Activated naive CD8-positive, alpha-beta T cell treated with anti-CD3 and anti-CD28 coated beads, Interleukin-2, amount 10 ng/mL, durations not matched to agents 7 days and 5 days (primary cell): ENCODE measurements at regions not wholly inside any gene's neighbourhood (a gene's known extent, or its start where the extent isn't known, plus 50 kb on each side); places are given as distances from the start of the nearest gene placed in this dataset.
A peak's percentile ranks its signal among the peaks of the same experiment; 100 is the strongest.
"Not testable (repeated sequence)": the region's sequence is repeated elsewhere in the genome, so short reads cannot be mapped to it uniquely, and the experiment has no call there.

Experiments
- ATAC-seq: fragments of 150-1000 bp; cut with Tn5 transposase; one replicate; pipeline ENCODE4 v1.10.0; 2021; ENCODE audit warnings: low read depth, moderate library complexity
- POLR2A ChIA-PET: fragments of 350-600 bp; sonication (Branson Sonifier 250); formaldehyde crosslinking; loops from one replicate; lab custom pipeline; 2021; ENCODE audit warnings: antibody characterized with exemption; lab: Charles Lee
- DNase-seq: peaks from one replicate; pipeline ENCODE4 v3.0.0; 2021
- H3K27ac Mint-ChIP-seq: one replicate; pipeline ENCODE4 v1.8.0; 2022; ENCODE audit warnings: mild to moderate bottlenecking, mixed read lengths
- H3K27me3 Mint-ChIP-seq: one replicate; pipeline ENCODE4 v1.8.0; 2022; ENCODE audit warnings: mild to moderate bottlenecking, moderate library complexity, mixed read lengths
- H3K36me3 Mint-ChIP-seq: one replicate; pipeline ENCODE4 v1.8.0; 2021; ENCODE audit warnings: mild to moderate bottlenecking, mixed read lengths
- H3K4me1 Mint-ChIP-seq: one replicate; pipeline ENCODE4 v1.8.0; 2021; ENCODE audit warnings: mixed read lengths
- H3K4me3 Mint-ChIP-seq: one replicate; pipeline ENCODE4 v1.8.0; 2022; ENCODE audit warnings: mild to moderate bottlenecking, moderate library complexity, mixed read lengths
- H3K9me3 Mint-ChIP-seq: one replicate; pipeline ENCODE4 v1.8.0; 2021; ENCODE audit warnings: mixed read lengths

- H3K27me3 Mint-ChIP-seq: no peaks in the 10 kb centered on the region
- no peak for DNase-seq
- H3K9me3 Mint-ChIP-seq: no peaks in the 10 kb centered on the region
- H3K27ac Mint-ChIP-seq: no peak overlapping the region
- POLR2A ChIA-PET: no interaction called here
- ATAC-seq: no peak
- H3K4me3 Mint-ChIP-seq: no peak overlapping the region
- no peaks in the 10 kb centered on the region for H3K36me3 Mint-ChIP-seq
- H3K4me1 Mint-ChIP-seq: no peaks in the 10 kb centered on the region
Measured at GRCh38 chr9:28984016-28984415, 1410.7 kb upstream of the C9orf72 start.

DNA sequence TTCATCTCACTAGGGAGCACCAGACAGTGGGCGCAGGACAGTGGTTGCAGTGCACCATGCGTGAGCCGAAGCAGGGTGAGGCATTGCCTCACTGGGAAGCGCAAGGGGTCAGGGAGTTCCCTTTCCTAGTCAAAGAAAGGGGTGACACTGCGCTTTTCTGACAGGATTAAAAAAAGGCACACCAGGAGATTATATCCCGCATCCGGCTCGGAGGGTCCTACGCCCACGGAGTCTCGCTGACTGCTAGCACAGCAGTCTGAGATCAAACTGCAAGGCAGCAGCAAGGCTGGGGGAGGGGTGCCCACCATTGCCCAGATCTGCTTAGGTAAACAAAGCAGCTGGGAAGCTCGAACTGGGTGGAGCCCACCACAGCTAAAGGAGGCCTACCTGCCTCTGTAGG, 1416.7 kb upstream of the C9orf72 start:
- H3K27me3 Mint-ChIP-seq, H3K4me3 Mint-ChIP-seq, POLR2A ChIA-PET, H3K36me3 Mint-ChIP-seq, H3K4me1 Mint-ChIP-seq, ATAC-seq, DNase-seq, H3K9me3 Mint-ChIP-seq, H3K27ac Mint-ChIP-seq: not testable (repeated sequence)

DNA sequence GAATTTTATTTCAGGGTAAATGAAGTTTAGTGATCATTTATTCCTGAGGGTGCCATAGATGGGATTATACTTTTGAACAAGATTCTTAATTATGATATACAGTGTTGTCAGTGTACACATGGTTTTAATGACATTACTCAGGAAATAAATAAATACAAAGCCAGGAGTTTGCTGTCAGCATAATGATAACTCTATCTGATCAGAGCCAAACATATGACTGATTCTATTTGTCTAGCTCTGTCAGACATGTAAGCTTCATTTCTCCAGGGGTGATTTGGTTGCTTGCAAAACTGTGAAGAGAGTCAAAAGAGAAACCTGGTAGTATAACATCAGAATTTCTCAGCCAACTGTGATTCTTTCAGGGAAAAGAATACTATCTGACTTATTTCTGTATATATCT, 1425.8 kb upstream of the C9orf72 start:
- no peak for ATAC-seq
- H3K4me3 Mint-ChIP-seq: no peak overlapping the region
- no peak for DNase-seq
- no peaks in the 10 kb centered on the region for H3K36me3 Mint-ChIP-seq
- H3K4me1 Mint-ChIP-seq: no peaks in the 10 kb centered on the region
- no peaks in the 10 kb centered on the region for H3K27me3 Mint-ChIP-seq
- H3K27ac Mint-ChIP-seq: no peak overlapping the region
- peaks cover 2% of the 10 kb centered on the region for H3K9me3 Mint-ChIP-seq
- POLR2A ChIA-PET: no interaction called here

GRCh38 chr9:28999806-29000205, 1426.5 kb upstream of the C9orf72 start:
- DNase-seq (no peak), ATAC-seq (no peak)
- Mint-ChIP-seq H3K27me3 (no peaks in the 10 kb centered on the region), H3K27ac (no peak overlapping the region), H3K4me1 (no peaks in the 10 kb centered on the region), H3K9me3 (peaks cover 2% of the 10 kb centered on the region), H3K4me3 (no peak overlapping the region), H3K36me3 (no peaks in the 10 kb centered on the region)
- POLR2A ChIA-PET: no interaction called here

DNA sequence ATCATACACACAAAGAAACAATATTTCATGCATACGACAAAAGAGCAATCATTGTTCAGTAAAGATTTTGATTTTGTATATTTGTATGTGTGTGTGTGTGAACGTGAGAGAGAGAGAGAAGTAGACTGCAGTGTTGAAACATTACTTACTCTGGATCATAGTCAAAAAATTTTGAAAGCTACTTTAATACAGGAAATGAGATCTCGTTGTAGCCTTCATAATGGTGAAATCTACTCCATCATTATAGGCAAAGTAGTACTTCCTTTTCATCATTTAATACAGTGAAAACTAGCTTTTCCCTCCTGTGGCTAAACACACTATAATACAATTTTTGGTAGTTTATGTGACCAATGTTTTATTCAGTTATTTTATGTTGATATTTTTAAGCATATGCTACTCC, 1427.7 kb upstream of the C9orf72 start:
- DNase-seq (no peak), ATAC-seq (no peak)
- POLR2A ChIA-PET: no interaction called here
- Mint-ChIP-seq H3K36me3 (no peaks in the 10 kb centered on the region), H3K4me1 (no peaks in the 10 kb centered on the region), H3K27ac (no peak overlapping the region), H3K27me3 (no peaks in the 10 kb centered on the region), H3K4me3 (no peak overlapping the region), H3K9me3 (peaks cover 2% of the 10 kb centered on the region)

DNA sequence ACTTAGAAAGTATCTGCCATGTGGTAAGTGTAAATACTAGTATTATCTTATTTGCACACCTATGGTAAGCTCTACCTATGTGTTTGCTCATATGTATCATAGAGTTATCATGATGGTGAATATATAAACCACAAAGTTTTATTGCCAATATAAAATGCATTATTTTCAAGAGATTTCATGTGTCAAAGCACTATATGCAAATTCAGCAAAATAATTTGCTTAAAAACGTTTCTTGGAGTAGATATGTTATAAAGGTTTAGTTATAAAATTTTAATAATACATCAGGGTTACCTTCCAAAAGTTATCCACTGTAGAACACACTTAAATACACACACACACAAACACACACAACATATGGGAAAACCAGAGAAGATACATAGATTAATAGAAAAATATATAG, 1431.7 kb upstream of the C9orf72 start:
- Mint-ChIP-seq H3K9me3 (no peaks in the 10 kb centered on the region), H3K4me1 (no peaks in the 10 kb centered on the region), H3K27me3 (no peaks in the 10 kb centered on the region), H3K4me3 (no peak overlapping the region), H3K36me3 (no peaks in the 10 kb centered on the region), H3K27ac (no peak overlapping the region)
- DNase-seq (no peak), ATAC-seq (no peak)
- POLR2A ChIA-PET: no interaction called here

DNA sequence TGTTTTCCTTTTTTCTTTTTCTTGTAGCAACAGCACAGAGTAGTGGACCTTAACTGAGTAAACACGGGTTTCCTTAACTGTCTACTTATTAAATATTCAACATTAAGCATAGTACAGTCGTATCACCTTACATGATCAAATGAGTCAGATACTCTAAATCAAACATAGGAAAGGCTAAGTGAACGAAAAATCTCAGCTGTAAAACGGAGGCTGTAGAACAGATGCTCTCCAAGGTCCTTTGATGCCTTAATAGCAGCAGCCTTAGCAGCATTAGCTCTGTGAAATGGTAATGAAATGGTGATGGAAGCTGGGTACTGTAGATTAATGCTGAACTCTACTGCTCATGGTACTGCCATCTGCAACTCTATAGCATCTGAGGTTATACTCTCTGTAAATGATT, 1433.3 kb upstream of the C9orf72 start:
- H3K4me1 Mint-ChIP-seq: no peaks in the 10 kb centered on the region

DNA sequence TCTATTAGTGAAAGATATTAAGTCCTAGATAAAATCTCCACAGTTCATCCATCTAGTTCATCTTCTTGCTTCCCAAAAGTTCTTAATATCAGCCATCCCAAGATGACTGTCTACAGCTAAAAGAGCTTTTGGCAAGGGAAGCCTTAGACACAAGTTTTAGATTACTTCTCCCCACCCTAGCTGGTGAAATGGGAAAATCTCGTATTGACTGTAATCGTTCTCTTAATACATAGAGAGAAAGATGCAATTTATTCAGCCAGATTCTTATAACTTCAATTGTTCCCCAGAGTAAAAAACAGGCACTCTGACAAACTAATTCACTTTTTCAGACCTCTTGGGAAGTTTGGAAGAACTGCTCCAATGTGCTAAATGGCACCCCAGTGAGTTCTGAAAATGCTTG, 1439.6 kb upstream of the C9orf72 start:
- Mint-ChIP-seq H3K4me1 (no peaks in the 10 kb centered on the region), H3K27ac (no peak overlapping the region)

More for the DNA sequence above, 1433.3 kb upstream of the C9orf72 start:
- DNase-seq (no peak), ATAC-seq (no peak)
- POLR2A ChIA-PET: no interaction called here
- Mint-ChIP-seq H3K4me3 (no peak overlapping the region), H3K9me3 (no peaks in the 10 kb centered on the region), H3K27me3 (no peaks in the 10 kb centered on the region), H3K27ac (no peak overlapping the region), H3K36me3 (no peaks in the 10 kb centered on the region)

DNA sequence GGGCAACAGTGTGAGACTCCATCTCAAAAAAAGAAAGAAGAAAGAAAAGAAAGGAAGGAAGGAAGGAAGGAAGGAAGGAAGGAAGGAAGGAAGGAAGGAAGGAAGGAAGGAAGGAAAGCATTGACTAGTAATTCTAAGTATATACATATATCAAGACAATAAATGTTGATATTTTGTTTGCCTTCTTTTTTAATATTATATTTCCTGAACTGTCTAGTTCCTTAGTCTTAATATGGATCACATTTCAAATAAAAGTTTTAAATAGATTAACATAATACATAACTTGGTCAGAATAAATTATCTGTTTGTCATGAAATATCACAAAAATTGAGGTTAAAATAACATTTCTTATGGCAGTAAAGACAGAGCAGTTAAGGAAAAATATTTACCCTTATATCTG, 1448.4 kb upstream of the C9orf72 start:
- no peaks in the 10 kb centered on the region for H3K36me3 Mint-ChIP-seq
- H3K27me3 Mint-ChIP-seq: no peaks in the 10 kb centered on the region
- DNase-seq (no peak), ATAC-seq (no peak)
- no peak overlapping the region for H3K4me3 Mint-ChIP-seq
- H3K9me3 Mint-ChIP-seq: peaks cover 1% of the 10 kb centered on the region
- no peaks in the 10 kb centered on the region for H3K4me1 Mint-ChIP-seq
- peak overlapping the region; percentile 51 for H3K27ac Mint-ChIP-seq
- POLR2A ChIA-PET: no interaction called here

More for the DNA sequence above, 1439.6 kb upstream of the C9orf72 start:
- Mint-ChIP-seq H3K4me3 (no peak overlapping the region), H3K27me3 (no peaks in the 10 kb centered on the region), H3K9me3 (no peaks in the 10 kb centered on the region), H3K36me3 (no peaks in the 10 kb centered on the region)
- DNase-seq (no peak), ATAC-seq (no peak)
- POLR2A ChIA-PET: no interaction called here

GRCh38 chr9:29038332-29038731, 1465.1 kb upstream of the C9orf72 start:
- ATAC-seq (no peak), DNase-seq (no peak)
- H3K27ac Mint-ChIP-seq: no peak overlapping the region
- H3K27me3 Mint-ChIP-seq: no peaks in the 10 kb centered on the region
- no peak overlapping the region for H3K4me3 Mint-ChIP-seq
- POLR2A ChIA-PET: no interaction called here
- peaks cover 1% of the 10 kb centered on the region for H3K9me3 Mint-ChIP-seq
- H3K4me1 Mint-ChIP-seq: no peaks in the 10 kb centered on the region
- no peaks in the 10 kb centered on the region for H3K36me3 Mint-ChIP-seq

GRCh38 chr9:29039258-29039657, 1466.0 kb upstream of the C9orf72 start:
- no peaks in the 10 kb centered on the region for H3K4me1 Mint-ChIP-seq
- H3K4me3 Mint-ChIP-seq: no peak overlapping the region
- DNase-seq (no peak), ATAC-seq (no peak)
- H3K36me3 Mint-ChIP-seq: no peaks in the 10 kb centered on the region
- H3K9me3 Mint-ChIP-seq: peaks cover 1% of the 10 kb centered on the region
- POLR2A ChIA-PET: no interaction called here
- no peak overlapping the region for H3K27ac Mint-ChIP-seq
- no peaks in the 10 kb centered on the region for H3K27me3 Mint-ChIP-seq

DNA sequence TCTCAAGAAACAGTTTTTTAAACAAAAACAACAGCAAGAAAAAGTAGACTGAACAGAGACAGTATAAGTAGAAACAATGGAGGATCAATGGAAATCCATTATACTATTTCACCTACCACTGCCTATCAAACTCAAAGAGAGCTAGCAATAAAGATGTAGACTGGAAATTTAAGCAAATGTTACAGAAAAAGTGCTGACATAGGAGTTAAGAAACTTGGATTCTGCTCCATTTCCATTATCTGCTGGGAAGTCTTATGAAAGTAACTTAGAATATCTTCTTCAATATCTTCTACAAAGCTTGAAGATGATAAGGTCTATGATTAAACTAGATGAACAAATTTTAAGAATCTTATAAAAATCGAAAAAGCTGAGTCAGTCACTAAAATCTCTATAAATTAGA, 1469.8 kb upstream of the C9orf72 start:
- DNase-seq (no peak), ATAC-seq (no peak)
- no peak overlapping the region for H3K4me3 Mint-ChIP-seq
- H3K4me1 Mint-ChIP-seq: no peaks in the 10 kb centered on the region
- no peaks in the 10 kb centered on the region for H3K27me3 Mint-ChIP-seq
- H3K27ac Mint-ChIP-seq: no peak overlapping the region
- no peaks in the 10 kb centered on the region for H3K36me3 Mint-ChIP-seq
- POLR2A ChIA-PET: no interaction called here
- H3K9me3 Mint-ChIP-seq: peaks cover 1% of the 10 kb centered on the region

DNA sequence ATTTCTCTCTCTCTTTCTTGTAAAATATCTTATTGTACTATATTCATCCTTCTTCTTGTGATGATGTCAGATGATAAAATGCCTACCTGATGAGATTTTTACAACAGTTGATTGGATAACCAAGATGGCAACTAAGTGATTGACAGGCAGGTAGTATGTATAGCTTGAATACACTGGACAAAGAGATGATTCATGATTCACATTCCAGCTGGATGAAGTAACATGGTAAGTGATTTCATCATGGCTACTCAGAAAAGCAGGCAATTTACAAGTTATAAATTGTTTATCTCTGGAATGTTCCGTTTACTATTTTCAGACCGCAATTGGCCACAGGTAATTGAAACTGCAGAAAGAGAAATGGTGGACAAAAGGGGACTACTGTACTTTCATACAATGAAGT, 1471.7 kb upstream of the C9orf72 start:
- Mint-ChIP-seq H3K4me1 (no peaks in the 10 kb centered on the region), H3K4me3 (no peak overlapping the region), H3K36me3 (no peaks in the 10 kb centered on the region), H3K27ac (no peak overlapping the region), H3K9me3 (peaks cover 1% of the 10 kb centered on the region), H3K27me3 (no peaks in the 10 kb centered on the region)
- DNase-seq (no peak), ATAC-seq (no peak)
- POLR2A ChIA-PET: no interaction called here

DNA sequence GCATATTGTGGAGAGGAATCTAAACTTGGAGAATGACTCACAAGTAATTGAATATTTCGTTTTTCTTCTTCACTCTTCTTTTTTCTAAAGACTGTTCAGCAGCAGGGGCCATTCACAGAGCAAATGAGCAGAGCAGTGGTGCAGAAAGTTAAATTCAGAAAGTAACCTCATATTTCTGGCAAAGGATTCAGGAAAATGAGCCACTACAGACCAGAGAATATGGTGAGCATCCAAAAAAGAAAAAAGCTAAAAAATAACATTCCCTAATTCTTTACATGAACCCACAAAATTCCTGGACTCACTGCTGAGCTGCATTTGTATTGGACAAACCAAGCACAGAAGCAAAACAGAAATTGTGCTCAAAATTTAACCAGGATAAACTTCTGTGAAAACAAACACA, 1486.8 kb upstream of the C9orf72 start:
- DNase-seq: no peak
- Mint-ChIP-seq H3K9me3 (no peaks in the 10 kb centered on the region), H3K27ac (no peak overlapping the region), H3K27me3 (no peaks in the 10 kb centered on the region), H3K4me3 (no peak overlapping the region), H3K4me1 (no peaks in the 10 kb centered on the region), H3K36me3 (no peaks in the 10 kb centered on the region)
- POLR2A ChIA-PET: no interaction called here
- ATAC-seq: no peak

GRCh38 chr9:29062446-29062845, 1489.2 kb upstream of the C9orf72 start:
- no peaks in the 10 kb centered on the region for H3K27me3 Mint-ChIP-seq
- no peaks in the 10 kb centered on the region for H3K4me1 Mint-ChIP-seq
- H3K36me3 Mint-ChIP-seq: no peaks in the 10 kb centered on the region
- no peak overlapping the region for H3K4me3 Mint-ChIP-seq
- DNase-seq: no peak
- H3K27ac Mint-ChIP-seq: no peak overlapping the region
- H3K9me3 Mint-ChIP-seq: no peaks in the 10 kb centered on the region
- no peak for ATAC-seq
- POLR2A ChIA-PET: no interaction called here
